KMS-11 (cell line): ENCODE measurements at regions not wholly inside any gene's neighbourhood (a gene's known extent, or its start where the extent isn't known, plus 50 kb on each side); places are given as distances from the start of the nearest gene placed in this dataset.

ENCODE experiments used
- H2AFZ ChIP-seq: fragments of 200-600 bp; sonication (generic); 2 replicates; pipeline ENCODE4 v1.6.1; 2016; ENCODE audit warnings: antibody characterized with exemption, mixed run types, low read depth
- H3K27ac ChIP-seq: fragments of 200-600 bp; sonication (generic); 2 replicates; pipeline ENCODE4 v1.6.1; 2016; ENCODE audit warnings: mild to moderate bottlenecking, mixed run types
- H3K27me3 ChIP-seq: fragments of 200-600 bp; sonication (generic); 2 replicates; pipeline ENCODE4 v1.6.1; 2017; ENCODE audit warnings: mild to moderate bottlenecking, low read depth, mixed run types, moderate library complexity; ENCODE audit not compliant: insufficient read depth
- H3K36me3 ChIP-seq: fragments of 200-600 bp; sonication (generic); 2 replicates; pipeline ENCODE4 v1.6.1; 2017; ENCODE audit warnings: mild to moderate bottlenecking, mixed run types; ENCODE audit not compliant: insufficient read depth
- H3K4me1 ChIP-seq: fragments of 200-600 bp; sonication (generic); 2 replicates; pipeline ENCODE4 v1.6.1; 2016; ENCODE audit warnings: mild to moderate bottlenecking, low read depth, mixed run types; ENCODE audit not compliant: poor library complexity, severe bottlenecking
- H3K4me2 ChIP-seq: fragments of 200-600 bp; sonication (generic); 2 replicates; pipeline ENCODE4 v1.7.0; 2016; ENCODE audit warnings: mild to moderate bottlenecking, mixed run types
- H3K4me3 ChIP-seq: fragments of 200-600 bp; sonication (generic); IDR thresholded peaks from 2 replicates; pipeline ENCODE4 v1.6.1; 2017; ENCODE audit warnings: low read depth, low read length, mixed read lengths; ENCODE audit not compliant: insufficient read depth
- H3K79me2 ChIP-seq: fragments of 200-600 bp; sonication (generic); 2 replicates; pipeline ENCODE4 v1.6.1; 2016; ENCODE audit warnings: low read depth, mixed run types; ENCODE audit not compliant: insufficient read depth
- H3K9ac ChIP-seq: fragments of 200-600 bp; sonication (generic); 2 replicates; pipeline ENCODE4 v1.6.1; 2016; ENCODE audit warnings: mild to moderate bottlenecking, mixed run types
- H4K20me1 ChIP-seq: fragments of 200-600 bp; sonication (generic); 2 replicates; pipeline ENCODE4 v1.6.1; 2016; ENCODE audit warnings: mild to moderate bottlenecking, mixed run types; ENCODE audit not compliant: insufficient read depth
- CTCF ChIP-seq: fragments of 200-600 bp; sonication (generic); conservative IDR thresholded peaks from 2 replicates; pipeline ENCODE4 v1.6.1; 2017; ENCODE audit warnings: low read depth, mild to moderate bottlenecking, antibody characterized with exemption, low read length, moderate library complexity, mixed read lengths

DNA sequence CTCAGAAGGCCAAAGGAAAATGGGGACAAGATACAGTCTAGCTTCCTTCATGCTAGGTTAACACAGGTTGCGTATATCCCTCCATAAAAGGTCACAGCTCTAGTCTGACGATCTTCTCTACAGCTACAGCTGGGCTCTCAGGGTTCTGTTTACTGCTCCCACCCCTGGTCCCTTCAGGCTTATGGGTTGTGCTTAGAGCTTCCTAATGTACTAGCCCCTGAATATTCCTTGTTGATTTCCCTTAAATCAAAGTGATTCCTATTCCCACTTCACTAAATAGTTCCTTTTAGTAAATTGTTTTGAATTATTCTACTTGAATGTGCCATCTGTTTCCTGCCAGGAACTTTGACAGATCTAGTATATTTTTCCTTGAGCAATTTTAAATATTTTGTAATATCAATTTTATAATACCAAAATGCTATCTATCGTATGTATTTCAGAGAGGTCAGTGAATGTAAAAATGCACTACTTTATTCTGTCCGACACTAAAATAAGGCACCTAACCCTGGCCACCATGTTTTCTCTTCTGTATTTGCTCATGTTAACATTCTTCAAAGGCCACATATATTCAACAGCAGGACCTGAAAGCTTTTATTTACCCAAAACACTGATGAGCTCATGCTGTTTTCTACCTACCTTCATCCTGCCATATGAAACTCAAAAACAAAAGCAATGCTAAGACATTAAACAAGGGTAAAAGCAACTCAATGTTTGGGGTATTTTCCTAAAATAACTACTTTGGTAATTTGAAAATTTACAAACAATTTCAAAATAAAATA, 92.8 kb upstream of the TGFBR2 start:
- H3K36me3 ChIP-seq = no peaks in the 10 kb centered on the region
- no peak overlapping the region for H3K4me2 ChIP-seq
- no peaks in the 10 kb centered on the region for H4K20me1 ChIP-seq
- H2AFZ ChIP-seq = no peak overlapping the region
- no peak overlapping the region for H3K9ac ChIP-seq
- no peak overlapping the region for H3K27ac ChIP-seq
- no peak overlapping the region for H3K4me3 ChIP-seq
- H3K4me1 ChIP-seq = no peaks in the 10 kb centered on the region
- no peak for TF ChIP-seq CTCF
- no peaks in the 10 kb centered on the region for H3K27me3 ChIP-seq
- H3K79me2 ChIP-seq = no peaks in the 10 kb centered on the region

- Histone ChIP-seq H3K4me2 (no peak overlapping the region), H3K27me3 (no peaks in the 10 kb centered on the region), H3K36me3 (no peaks in the 10 kb centered on the region), H3K27ac (no peak overlapping the region), H3K79me2 (no peaks in the 10 kb centered on the region), H4K20me1 (no peaks in the 10 kb centered on the region), H3K4me3 (no peak overlapping the region), H3K9ac (no peak overlapping the region), H2AFZ (no peak overlapping the region), H3K4me1 (no peaks in the 10 kb centered on the region)
- no peak for TF ChIP-seq CTCF
These were observed 90.2 kb upstream of the TGFBR2 start for GRCh38 chr3:30516238-30516637.

- no peak overlapping the region for H3K4me2 ChIP-seq
- H3K27ac ChIP-seq = no peak overlapping the region
- H3K4me1 ChIP-seq = no peaks in the 10 kb centered on the region
- no peak for TF ChIP-seq CTCF
- no peak overlapping the region for H3K9ac ChIP-seq
- H3K4me3 ChIP-seq = no peak overlapping the region
- H4K20me1 ChIP-seq = no peaks in the 10 kb centered on the region
- no peaks in the 10 kb centered on the region for H3K36me3 ChIP-seq
- H3K27me3 ChIP-seq = no peaks in the 10 kb centered on the region
- H2AFZ ChIP-seq = no peak overlapping the region
- H3K79me2 ChIP-seq = no peaks in the 10 kb centered on the region
These were observed 88.1 kb upstream of the TGFBR2 start for GRCh38 chr3:30518181-30518864.

DNA sequence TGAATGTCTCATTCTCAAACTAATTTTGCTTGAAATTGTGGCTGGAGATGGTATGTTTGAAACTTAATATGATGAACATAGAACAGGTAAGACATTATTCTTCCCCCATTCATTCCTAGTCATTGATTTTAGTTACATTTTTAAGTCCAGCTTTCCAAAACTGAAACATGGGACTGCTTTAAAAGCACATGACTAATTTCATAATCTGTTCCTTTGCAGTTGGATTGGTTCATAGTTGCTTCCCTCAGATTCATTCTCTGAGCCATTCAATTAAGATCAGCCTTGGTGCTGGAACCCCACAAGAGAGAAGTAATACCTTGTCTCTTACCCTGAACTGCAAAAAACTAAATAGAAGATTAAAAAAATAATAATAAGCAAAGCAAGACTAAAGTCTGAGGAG, 87.5 kb upstream of the TGFBR2 start:
- no peak for TF ChIP-seq CTCF
- H3K4me3 ChIP-seq = no peak overlapping the region
- H3K4me2 ChIP-seq = no peak overlapping the region
- H3K27me3 ChIP-seq = no peaks in the 10 kb centered on the region
- H2AFZ ChIP-seq = no peak overlapping the region
- no peak overlapping the region for H3K9ac ChIP-seq
- no peaks in the 10 kb centered on the region for H3K4me1 ChIP-seq
- no peaks in the 10 kb centered on the region for H3K79me2 ChIP-seq
- no peaks in the 10 kb centered on the region for H4K20me1 ChIP-seq
- H3K36me3 ChIP-seq = no peaks in the 10 kb centered on the region
- no peak overlapping the region for H3K27ac ChIP-seq
